Mesenchymal stem cell (in vitro differentiated cells and primary cell): ENCODE measurements at regions not wholly inside any gene's neighbourhood (a gene's known extent, or its start where the extent isn't known, plus 50 kb on each side); places are given as distances from the start of the nearest gene placed in this dataset.

Experiments
- DNase-seq: peaks from one replicate; pipeline ENCODE4 v3.0.0-alpha.2; 2013
- H2AFZ ChIP-seq: one replicate; pipeline ENCODE4 v1.6.1; 2013; ENCODE audit warnings: low read depth, mild to moderate bottlenecking, control low read depth, inconsistent platforms, low read length, moderate library complexity
- H2AK5ac ChIP-seq: 2 replicates; pipeline ENCODE4 v1.6.1; 2013; ENCODE audit warnings: low read length, moderate library complexity, mild to moderate bottlenecking, inconsistent platforms; ENCODE audit not compliant: severe bottlenecking
- H2BK120ac ChIP-seq: one replicate; pipeline ENCODE4 v1.6.1; 2013; ENCODE audit warnings: low read depth, mild to moderate bottlenecking, inconsistent platforms, low read length, moderate library complexity
- H2BK12ac ChIP-seq, 2 experiments: one replicate each; pipeline ENCODE4 v1.6.1; 2013; ENCODE audit warnings: inconsistent platforms in 2 of 2, low read length in 2 of 2, mild to moderate bottlenecking in 2 of 2, moderate library complexity in 2 of 2, control low read depth in 1 of 2
- H2BK15ac ChIP-seq: one replicate; pipeline ENCODE4 v1.6.1; 2013; ENCODE audit warnings: mild to moderate bottlenecking, low read depth, inconsistent platforms; ENCODE audit not compliant: poor library complexity, severe bottlenecking
- H2BK5ac ChIP-seq: 2 replicates; pipeline ENCODE4 v1.6.1; 2013; ENCODE audit warnings: low read depth, mild to moderate bottlenecking, low read length, control low read depth, inconsistent platforms; ENCODE audit not compliant: poor library complexity, severe bottlenecking
- H3K14ac ChIP-seq, 2 experiments: one replicate each; pipeline ENCODE4 v1.6.1; 2013; ENCODE audit warnings: inconsistent platforms in 2 of 2, low read length in 2 of 2, control low read depth in 1 of 2, mild to moderate bottlenecking in 1 of 2, moderate library complexity in 1 of 2
- H3K18ac ChIP-seq, 2 experiments: one replicate each; pipeline ENCODE4 v1.6.1; 2013; ENCODE audit warnings: inconsistent platforms in 2 of 2, low read length in 2 of 2, control low read depth in 1 of 2, low read depth in 1 of 2, mild to moderate bottlenecking in 1 of 2
- H3K23ac ChIP-seq, 2 experiments: one replicate each; pipeline ENCODE4 v1.6.1; 2013; ENCODE audit warnings: inconsistent platforms in 2 of 2, low read length in 2 of 2, mild to moderate bottlenecking in 2 of 2, moderate library complexity in 2 of 2, control low read depth in 1 of 2
- H3K27ac ChIP-seq: 2 replicates; pipeline ENCODE4 v1.5.1; 2013; ENCODE audit warnings: mild to moderate bottlenecking, moderate library complexity, low read length, control low read depth, inconsistent platforms; ENCODE audit not compliant: poor library complexity, severe bottlenecking
- H3K27me3 ChIP-seq, 2 experiments: 2 replicates each; pipeline versions ENCODE4 v1.6.1 to v1.7.0; 2013; ENCODE audit warnings: low read length in 2 of 2, mild to moderate bottlenecking in 2 of 2, moderate library complexity in 2 of 2, control low read depth in 1 of 2, inconsistent platforms in 1 of 2; ENCODE audit not compliant: control insufficient read depth in 1 of 2, insufficient read depth in 1 of 2
- H3K36me3 ChIP-seq, 2 experiments: 2 replicates each; pipeline versions ENCODE4 v1.6.1 to v1.7.0; 2013; ENCODE audit warnings: low read length in 2 of 2, control low read depth in 1 of 2, inconsistent platforms in 1 of 2, low read depth in 1 of 2, mild to moderate bottlenecking in 1 of 2; ENCODE audit not compliant: insufficient read depth in 2 of 2, control insufficient read depth in 1 of 2
- H3K4ac ChIP-seq, 2 experiments: one replicate each; pipeline ENCODE4 v1.6.1; 2013; ENCODE audit warnings: inconsistent platforms in 2 of 2, low read length in 2 of 2, mild to moderate bottlenecking in 2 of 2, moderate library complexity in 2 of 2, control low read depth in 1 of 2, low read depth in 1 of 2
- H3K4me1 ChIP-seq: 2 replicates; pipeline ENCODE4 v1.6.1; 2013; ENCODE audit warnings: low read depth, low read length, control low read depth; ENCODE audit not compliant: control insufficient read depth, insufficient read depth
- H3K4me2 ChIP-seq: 2 replicates; pipeline ENCODE4 v1.6.1; 2013; ENCODE audit warnings: low read length, mild to moderate bottlenecking, inconsistent platforms; ENCODE audit not compliant: poor library complexity, severe bottlenecking
- H3K4me3 ChIP-seq, 2 experiments: 2 replicates each; pipeline versions ENCODE4 v1.5.1 to v1.7.0; 2013; ENCODE audit warnings: low read length in 2 of 2, mild to moderate bottlenecking in 2 of 2, control low read depth in 1 of 2, low read depth in 1 of 2; ENCODE audit not compliant: insufficient read depth in 1 of 2
- H3K79me1 ChIP-seq: replicated peaks from 2 replicates; pipeline ENCODE4 v1.6.1; 2013; ENCODE audit warnings: mild to moderate bottlenecking, control low read depth, low read length, inconsistent platforms; ENCODE audit not compliant: poor library complexity, severe bottlenecking
- H3K9ac ChIP-seq: 2 replicates; pipeline ENCODE4 v1.7.0; 2013; ENCODE audit warnings: mild to moderate bottlenecking, low read length, moderate library complexity
- H3K9me3 ChIP-seq: 2 replicates; pipeline ENCODE4 v1.7.0; 2013; ENCODE audit warnings: mild to moderate bottlenecking, low read length; ENCODE audit not compliant: control insufficient read depth
- H4K8ac ChIP-seq: one replicate; pipeline ENCODE4 v1.6.1; 2013; ENCODE audit warnings: inconsistent platforms, mild to moderate bottlenecking, low read length, moderate library complexity
- H4K91ac ChIP-seq: one replicate; pipeline ENCODE4 v1.6.1; 2013; ENCODE audit warnings: mild to moderate bottlenecking, low read length, inconsistent platforms
- WGBS: methylation state at CpG from one replicate; pipeline ENCODE4 v1.1.7; 2013; ENCODE audit warnings: mixed read lengths; 5-methylcytosine and 5-hydroxymethylcytosine counted together

- DNase-seq, result peak; percentile 59
- peak overlapping the region; percentile 82 for H3K27ac ChIP-seq
- H3K4me2 ChIP-seq, result no peak overlapping the region
- no peaks in the 10 kb centered on the region for H3K9me3 ChIP-seq
- no peaks in the 10 kb centered on the region for H3K27me3 ChIP-seq
- no peak overlapping the region for H3K4me3 ChIP-seq
- H3K23ac ChIP-seq, result no peak overlapping the region
- no peaks in the 10 kb centered on the region for H3K4me1 ChIP-seq
- no peaks in the 10 kb centered on the region for H3K79me1 ChIP-seq
- no peak overlapping the region for H2AK5ac ChIP-seq
- H3K9ac ChIP-seq, result no peak overlapping the region
- H3K18ac ChIP-seq, result no peak overlapping the region
- no peak overlapping the region for H3K4ac ChIP-seq
- no peak overlapping the region for H2BK120ac ChIP-seq
- H2BK15ac ChIP-seq, result no peak overlapping the region
- H4K8ac ChIP-seq, result no peak overlapping the region
- no peak overlapping the region for H4K91ac ChIP-seq
- H2BK5ac ChIP-seq, result no peak overlapping the region
- no peak overlapping the region for H3K14ac ChIP-seq
- no peak overlapping the region for H2AFZ ChIP-seq
- no peaks in the 10 kb centered on the region for H3K36me3 ChIP-seq
- no peak overlapping the region for H2BK12ac ChIP-seq
Measured at GRCh38 chrY:14328677-14329345, 195.5 kb upstream of the NLGN4Y start.

GRCh38 chrY:14330362-14330761, 194.0 kb upstream of the NLGN4Y start:
- no peaks in the 10 kb centered on the region for H3K9me3 ChIP-seq
- H2BK120ac ChIP-seq, result no peak overlapping the region
- no peak overlapping the region for H3K23ac ChIP-seq
- H4K8ac ChIP-seq, result no peak overlapping the region
- no peak overlapping the region for H2BK15ac ChIP-seq
- no peak overlapping the region for H3K9ac ChIP-seq
- H3K4me2 ChIP-seq, result no peak overlapping the region
- H3K27me3 ChIP-seq, result no peaks in the 10 kb centered on the region
- no peak overlapping the region for H3K14ac ChIP-seq
- H2BK5ac ChIP-seq, result no peak overlapping the region
- no peak overlapping the region for H2BK12ac ChIP-seq
- H4K91ac ChIP-seq, result no peak overlapping the region
- H2AK5ac ChIP-seq, result no peak overlapping the region
- no peak overlapping the region for H3K18ac ChIP-seq
- H3K4me3 ChIP-seq, result no peak overlapping the region
- no peak overlapping the region for H2AFZ ChIP-seq
- no peaks in the 10 kb centered on the region for H3K36me3 ChIP-seq
- H3K79me1 ChIP-seq, result no peaks in the 10 kb centered on the region
- H3K4me1 ChIP-seq, result no peaks in the 10 kb centered on the region
- no peak overlapping the region for H3K27ac ChIP-seq
- DNase-seq, result no peak
- H3K4ac ChIP-seq, result no peak overlapping the region

DNA sequence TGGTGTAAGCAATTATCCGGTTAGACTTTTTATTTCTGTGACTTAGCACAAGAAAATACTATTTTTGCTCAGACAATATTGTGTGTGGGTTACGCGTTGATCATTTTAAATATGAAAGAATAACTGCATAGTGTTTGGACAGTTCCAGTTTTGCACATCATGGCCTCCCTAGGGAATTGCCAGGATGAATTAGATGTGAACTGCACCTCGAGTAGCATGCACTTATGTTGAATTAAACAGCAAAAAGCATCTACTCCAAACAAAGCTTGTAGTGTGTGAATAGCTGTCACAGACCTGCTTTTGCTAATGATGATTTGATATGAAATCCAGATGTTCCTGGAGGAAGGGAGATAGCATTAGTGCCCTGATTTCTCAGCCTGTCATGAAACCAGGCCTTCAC, 184.8 kb upstream of the NLGN4Y start:
- Histone ChIP-seq H4K91ac (no peak overlapping the region), H2AFZ (no peak overlapping the region), H3K27ac (no peak overlapping the region), H3K4me2 (no peak overlapping the region), H2BK120ac (no peak overlapping the region), H4K8ac (no peak overlapping the region), H3K36me3 (no peaks in the 10 kb centered on the region), H3K23ac (no peak overlapping the region), H2BK12ac (no peak overlapping the region), H2BK5ac (no peak overlapping the region), H3K9me3 (no peaks in the 10 kb centered on the region), H3K4me3 (no peak overlapping the region), H3K4me1 (no peaks in the 10 kb centered on the region), H3K4ac (no peak overlapping the region), H3K27me3 (no peaks in the 10 kb centered on the region), H2BK15ac (no peak overlapping the region), H3K14ac (no peak overlapping the region), H3K79me1 (no peaks in the 10 kb centered on the region), H3K9ac (no peak overlapping the region), H3K18ac (no peak overlapping the region), H2AK5ac (no peak overlapping the region)
- no CpG with 5 or more reads among the region's 4 CpGs for WGBS
- DNase-seq, result no peak

GRCh38 chrY:14340459-14341143, 183.7 kb upstream of the NLGN4Y start:
- Histone ChIP-seq H3K4me2 (no peak overlapping the region), H4K8ac (no peak overlapping the region), H3K14ac (no peak overlapping the region), H3K79me1 (no peaks in the 10 kb centered on the region), H3K27me3 (no peaks in the 10 kb centered on the region), H2BK12ac (no peak overlapping the region), H3K4me1 (no peaks in the 10 kb centered on the region), H3K23ac (no peak overlapping the region), H4K91ac (no peak overlapping the region), H3K9ac (no peak overlapping the region), H3K4ac (no peak overlapping the region), H2BK5ac (no peak overlapping the region), H3K4me3 (no peak overlapping the region), H2AK5ac (no peak overlapping the region), H2BK120ac (no peak overlapping the region), H3K27ac (peak overlapping the region; percentile 53), H2AFZ (no peak overlapping the region), H3K9me3 (no peaks in the 10 kb centered on the region), H3K36me3 (no peaks in the 10 kb centered on the region), H2BK15ac (no peak overlapping the region), H3K18ac (no peak overlapping the region)
- 88% methylated on average over 4 of the region's 6 CpGs for WGBS
- peak; percentile 95 for DNase-seq
